Hematopoietic multipotent progenitor cell treated with erythropoietin and hydrocortisone succinate and interleukin-3 and kit ligand, for 8 days (in vitro differentiated cells): ENCODE measurements at regions not wholly inside any gene's neighbourhood (a gene's known extent, or its start where the extent isn't known, plus 50 kb on each side); places are given as distances from the start of the nearest gene placed in this dataset.

Source experiments
- DNase-seq: peaks from one replicate; pipeline ENCODE4 v3.0.0-alpha.2; 2015

DNA sequence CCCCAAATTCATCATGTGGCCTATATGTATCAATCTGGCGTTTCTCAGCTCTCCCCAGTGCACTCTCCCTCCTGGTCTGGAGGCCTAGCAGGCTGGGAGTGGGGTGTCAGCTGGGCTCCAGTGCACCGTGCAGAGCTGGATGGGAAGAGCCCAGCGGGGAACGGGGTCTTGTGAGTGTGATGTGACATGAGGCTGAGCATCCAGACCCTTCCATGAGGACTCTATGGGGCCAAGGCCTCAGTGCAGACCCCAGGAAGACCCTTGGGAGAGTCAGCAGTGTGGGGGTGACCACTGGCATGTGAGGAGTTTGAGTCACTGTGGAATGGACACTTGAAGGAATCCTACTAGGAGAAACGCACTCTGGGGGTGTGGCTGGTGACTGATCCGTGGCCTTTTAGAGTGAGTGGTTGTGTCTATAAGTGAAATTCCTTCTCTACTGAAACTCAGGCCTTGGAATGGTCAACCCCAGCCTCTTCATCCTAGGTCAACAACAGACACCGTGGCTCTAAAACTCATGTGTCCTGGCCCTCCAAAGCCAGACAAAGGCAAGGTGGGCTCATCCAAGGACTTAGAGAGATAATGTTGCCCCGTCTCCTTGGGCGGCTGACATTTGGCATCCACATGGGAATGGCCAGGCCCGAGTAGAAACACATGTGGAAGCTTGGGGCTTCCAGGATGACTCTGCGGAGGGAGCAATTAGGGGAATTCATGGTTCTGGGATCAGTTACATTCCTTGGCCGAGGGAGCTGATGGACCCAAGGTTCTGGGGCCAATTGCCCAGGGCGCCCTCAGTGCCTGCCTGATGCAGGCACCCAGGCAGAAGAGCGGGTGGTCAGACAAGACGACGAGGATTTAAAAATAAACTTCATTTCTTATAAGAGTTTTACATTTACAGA lies 156.0 kb upstream of the TWIST2 start:
- no peak for DNase-seq

DNA sequence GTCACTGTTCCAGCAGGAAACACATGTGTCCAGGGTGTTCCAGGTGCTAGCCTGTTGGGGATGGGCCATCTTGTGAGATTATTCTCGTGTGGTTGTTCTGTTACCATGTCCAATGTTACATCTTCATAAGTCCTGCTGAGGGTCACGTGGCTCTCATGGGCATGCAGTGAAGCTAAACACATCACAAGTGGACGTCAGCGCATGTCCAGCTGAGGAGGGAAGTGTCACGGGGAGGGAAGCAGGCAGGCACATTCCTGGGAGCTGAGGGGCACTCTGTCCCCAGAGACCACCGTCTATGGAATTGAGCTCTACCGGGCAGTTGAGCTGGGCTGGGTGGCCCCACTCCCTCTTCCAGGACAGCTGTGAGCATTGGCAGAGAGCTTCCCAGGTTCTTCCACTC lies 155.3 kb upstream of the TWIST2 start:
- no peak for DNase-seq

DNA sequence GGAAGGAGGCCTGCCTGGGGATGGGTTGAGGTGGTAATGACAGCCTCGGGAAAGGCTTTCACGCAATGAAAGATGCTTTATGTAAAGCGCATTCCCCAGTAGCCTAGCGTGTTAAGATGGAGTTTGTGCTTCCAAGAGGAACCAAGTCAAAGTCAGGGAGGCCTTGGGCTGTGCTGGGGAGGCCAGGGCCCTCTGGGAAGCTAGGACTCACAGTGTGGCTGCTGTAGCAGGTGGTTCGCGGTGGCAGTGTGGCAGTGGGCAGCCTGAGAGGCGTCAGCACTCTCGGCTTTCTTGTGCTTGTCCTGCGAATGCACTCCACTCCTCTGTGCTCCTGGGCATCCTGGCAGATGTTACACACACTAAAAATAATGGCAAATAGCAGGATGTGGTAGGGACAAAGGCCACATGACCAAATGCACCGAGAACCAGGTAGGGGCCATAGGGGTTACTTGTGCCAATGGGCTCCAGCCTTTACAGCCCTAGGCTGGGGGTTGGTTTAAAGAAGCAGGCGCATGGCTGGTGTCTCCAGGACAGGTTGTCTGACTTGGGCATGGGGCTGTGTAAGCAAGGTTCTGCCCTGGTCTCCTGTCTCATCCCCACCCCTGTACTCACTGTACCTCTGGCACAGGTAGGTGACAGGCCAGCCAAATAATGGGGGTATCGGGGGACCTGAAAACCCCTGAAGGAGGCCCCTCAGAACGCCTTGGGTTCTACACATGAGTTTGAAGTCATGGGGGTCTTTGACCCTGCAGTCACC lies 154.4 kb upstream of the TWIST2 start:
- DNase-seq = no peak

DNA sequence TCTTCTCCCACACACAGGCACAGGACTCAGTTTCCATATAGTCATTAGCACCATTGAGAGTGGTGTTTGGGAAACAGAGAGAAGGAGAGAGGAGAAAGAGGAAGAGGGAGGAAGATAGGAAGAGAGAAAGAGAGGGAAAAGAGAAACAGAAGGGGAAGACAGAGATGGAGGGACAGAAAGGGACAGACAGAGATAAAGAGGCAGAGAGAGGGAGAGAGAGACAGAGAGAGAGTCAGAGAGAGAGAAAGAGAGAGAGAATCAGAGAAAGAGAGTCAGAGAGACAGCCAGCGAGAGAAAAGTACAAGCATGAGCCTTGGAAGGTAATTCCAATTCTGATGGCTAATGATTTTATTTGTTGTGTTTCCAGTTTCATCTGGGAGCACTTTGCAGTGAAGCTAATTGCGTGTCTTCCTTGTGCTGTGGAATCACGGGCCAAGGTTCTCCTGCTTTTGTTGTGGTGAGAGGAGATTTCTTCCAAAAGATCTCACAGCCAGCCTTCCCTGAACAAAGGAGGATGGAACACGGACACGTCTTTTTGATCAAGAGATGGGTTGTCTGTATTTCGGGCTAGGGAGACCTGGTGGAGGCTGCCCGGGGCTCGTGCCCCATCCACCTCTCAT lies 153.6 kb upstream of the TWIST2 start:
- no peak for DNase-seq

DNA sequence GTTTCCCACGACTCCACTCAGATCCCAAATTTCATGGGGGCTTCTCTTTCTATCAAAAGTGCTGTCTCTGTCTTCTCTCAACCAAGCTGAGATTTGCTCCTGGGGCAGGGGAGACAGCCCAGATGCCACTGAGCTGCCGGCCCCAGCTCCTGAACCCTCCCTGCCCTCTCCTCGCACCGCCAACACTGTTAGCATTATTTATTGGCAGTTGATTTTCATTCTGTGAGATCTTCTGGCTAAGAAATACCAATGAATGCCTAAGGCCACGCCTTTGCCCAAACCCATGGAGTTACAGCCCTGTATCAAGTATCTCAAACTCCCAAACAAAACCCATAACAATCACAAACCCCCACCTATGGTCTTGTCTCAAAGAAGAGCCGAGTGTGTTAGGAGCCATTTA lies 153.0 kb upstream of the TWIST2 start:
- DNase-seq = no peak

DNA sequence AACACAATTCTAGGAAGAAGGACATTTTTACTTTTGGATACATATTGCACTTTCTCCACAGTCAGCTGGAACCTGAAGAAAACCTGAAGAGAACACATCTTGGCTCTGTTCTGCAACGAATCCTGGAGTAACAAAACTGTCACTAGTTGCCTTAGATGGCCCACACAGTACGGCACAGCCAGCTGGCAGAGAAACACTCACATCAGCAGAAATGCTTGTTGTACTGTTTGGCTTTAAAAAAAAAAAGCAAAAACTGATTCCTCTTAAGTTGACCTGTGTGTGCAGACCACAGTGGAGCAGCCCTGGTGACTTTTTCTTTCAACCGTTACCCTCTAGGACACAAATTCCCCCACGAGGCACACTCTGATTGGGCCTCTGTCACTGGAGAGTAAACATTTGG lies 152.3 kb upstream of the TWIST2 start:
- DNase-seq = no peak

DNA sequence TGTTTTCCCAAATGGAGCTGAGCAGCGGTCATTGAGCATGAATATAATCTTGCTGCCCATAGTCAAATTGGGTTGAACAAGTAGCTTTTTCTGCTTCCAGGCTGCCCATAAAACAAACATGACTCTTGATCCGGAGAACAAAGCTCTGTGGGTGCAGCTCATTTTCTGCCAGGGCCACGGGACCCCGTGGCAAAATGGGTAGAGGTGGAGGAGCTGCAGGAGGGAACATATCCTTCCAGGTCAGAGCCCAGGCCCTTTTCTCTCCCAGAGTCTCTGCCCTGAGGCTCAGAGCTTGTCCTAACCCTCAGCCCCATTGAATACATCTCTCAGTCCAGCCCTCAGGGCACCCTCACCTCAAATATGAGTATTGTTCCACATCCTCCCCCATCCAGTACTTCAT lies 151.6 kb upstream of the TWIST2 start:
- no peak for DNase-seq

DNA sequence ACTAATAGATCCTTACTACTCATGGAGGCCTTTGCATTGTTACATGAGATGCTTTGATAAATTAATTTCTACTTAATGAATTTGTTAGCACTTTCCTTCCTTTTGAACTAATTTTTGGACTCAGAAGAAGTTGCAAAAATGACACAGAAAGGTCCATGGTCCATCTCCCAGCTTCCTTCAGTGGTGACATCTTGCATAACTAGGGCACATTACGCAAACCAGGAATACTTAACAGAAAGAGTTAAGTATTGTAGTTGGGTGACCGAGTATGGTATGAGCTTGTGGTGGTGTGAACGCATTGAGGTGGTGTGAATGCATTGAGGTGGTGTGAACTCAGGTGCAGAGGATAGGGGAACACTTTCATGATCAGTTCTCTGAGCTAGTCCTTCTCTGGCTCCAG lies 151.1 kb upstream of the TWIST2 start:
- DNase-seq = no peak

DNA sequence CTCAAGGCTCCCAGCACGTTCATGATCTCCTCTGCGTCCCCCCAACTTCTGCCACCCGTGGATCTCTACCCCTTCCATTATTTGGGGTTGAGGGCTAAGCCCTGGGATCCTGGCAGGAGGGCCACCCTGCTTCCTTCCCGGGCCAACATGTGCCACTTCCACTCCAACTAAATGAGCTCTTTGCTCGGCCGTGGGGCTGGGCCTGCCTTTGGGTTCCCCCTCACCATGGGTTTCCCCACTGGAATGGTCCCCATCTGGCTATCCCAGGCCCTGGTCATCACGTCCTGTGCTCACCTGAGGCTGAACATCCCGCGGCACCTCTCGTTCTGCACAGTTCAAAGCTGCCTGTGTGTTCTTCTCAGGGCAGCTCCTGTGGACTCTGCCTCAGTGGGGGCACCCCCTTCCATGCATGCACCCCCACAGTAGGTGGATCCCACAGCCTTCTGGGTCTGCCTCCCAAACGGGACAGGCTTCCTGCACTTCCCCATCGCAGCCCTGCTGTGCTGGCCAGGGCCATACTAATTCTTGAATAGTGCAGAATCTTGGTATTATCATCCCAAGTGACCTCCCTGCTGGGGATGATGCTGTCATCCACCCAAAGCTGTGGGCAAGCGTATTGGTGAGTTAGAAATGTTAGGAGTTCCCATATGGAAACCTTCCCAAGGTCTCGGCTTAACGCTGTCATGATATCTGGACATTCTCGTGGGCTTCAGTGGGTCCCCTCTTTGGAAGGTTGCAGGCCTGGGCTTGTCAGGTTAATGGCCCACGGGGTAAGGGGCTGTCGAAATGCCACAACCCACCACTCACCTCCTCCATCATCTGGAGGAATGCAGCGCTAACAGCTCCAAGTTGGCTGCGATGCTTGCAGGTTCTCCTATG lies 150.5 kb upstream of the TWIST2 start:
- DNase-seq = no peak

DNA sequence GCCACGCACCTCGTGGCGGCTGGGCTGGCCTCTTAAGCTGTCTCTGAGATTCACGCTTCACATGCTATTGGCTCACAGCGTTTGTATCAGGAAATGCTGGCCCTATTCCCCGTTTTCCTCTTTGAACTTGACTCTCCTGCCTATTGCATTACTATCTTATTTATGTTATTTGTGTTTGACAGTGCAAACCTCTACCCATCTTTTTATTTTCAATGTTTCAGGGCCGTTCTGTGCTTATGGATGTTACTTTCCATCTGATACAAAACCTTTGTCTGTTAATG lies 149.9 kb upstream of the TWIST2 start:
- no peak for DNase-seq

DNA sequence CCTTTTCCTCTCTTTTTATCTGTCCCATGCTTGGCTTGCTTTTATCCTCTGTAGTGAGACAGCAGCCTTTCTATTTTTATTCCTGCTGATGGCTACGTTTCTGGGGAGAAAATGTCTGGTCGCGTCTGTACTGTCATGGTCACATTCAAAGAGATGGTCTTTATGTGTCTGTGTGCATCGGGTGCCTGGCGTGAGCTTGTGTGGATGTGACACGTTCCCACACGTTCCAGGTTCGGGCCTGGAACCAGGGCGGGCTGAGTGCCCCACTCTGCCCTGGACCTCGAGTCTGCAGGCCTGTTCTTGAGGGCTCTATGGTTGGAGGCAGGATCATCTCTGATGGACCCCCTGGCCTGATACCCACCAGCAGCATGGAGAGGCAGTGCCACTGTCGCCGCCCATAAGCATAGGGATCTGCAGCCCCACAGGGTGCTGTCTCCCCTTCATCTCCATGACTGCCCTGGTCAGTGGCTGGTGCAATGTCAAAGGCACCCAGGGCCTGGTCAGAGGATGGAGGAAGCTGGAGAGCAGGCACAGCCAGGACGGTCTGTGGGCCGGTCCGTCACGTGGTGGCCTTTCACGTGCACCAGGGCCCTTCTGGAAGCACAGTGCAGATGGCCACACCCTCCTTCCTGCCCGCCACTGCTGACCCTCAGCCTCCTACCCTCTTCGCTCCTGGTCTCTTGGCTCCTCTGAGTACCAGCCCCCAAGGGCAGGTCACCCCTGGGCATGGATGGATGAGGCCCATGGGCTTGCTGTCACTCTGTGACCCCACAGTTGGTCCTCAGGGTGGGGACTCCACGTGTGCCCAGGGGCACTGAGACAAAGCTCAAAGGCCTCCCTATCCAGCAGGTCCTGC lies 149.2 kb upstream of the TWIST2 start:
- DNase-seq = no peak

DNA sequence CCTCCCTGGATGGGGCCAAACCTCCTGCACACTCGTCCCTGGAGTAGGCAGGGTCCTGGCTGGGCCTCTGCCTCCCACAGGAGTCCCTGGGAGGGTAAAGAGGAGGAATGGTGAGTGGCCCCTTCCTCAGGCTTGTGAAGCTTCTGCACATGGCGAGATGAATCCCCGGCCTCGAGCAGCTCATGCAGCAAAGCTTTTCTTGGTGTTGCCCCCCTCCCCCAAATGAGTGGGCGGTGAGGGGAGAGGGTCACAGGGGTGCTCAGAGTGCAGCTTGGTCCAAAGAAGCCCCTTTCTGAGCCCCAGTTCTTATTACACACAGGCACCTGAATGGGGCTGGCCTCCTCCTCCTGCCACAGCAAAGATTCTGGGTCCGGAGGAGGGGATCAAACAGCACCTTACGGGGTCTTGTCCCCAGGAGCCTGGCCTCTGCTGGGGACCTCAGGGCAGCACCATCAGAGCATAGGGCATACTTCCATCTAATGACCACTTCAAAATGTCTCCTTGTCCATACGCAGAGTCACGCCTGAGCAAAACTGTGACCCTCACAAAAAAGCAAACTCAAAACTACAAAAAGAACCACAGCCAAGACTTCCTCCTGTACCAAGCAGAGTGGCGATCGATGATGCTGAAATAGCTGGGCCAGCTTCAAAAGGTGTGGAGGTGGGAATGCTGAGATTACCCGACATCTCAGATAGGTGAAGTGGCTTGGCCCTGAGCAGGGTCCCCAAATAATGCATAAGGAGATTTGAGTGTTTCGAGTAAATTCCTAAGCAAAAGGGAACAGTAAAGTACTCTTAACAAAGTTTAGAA lies 148.4 kb upstream of the TWIST2 start:
- DNase-seq = no peak

DNA sequence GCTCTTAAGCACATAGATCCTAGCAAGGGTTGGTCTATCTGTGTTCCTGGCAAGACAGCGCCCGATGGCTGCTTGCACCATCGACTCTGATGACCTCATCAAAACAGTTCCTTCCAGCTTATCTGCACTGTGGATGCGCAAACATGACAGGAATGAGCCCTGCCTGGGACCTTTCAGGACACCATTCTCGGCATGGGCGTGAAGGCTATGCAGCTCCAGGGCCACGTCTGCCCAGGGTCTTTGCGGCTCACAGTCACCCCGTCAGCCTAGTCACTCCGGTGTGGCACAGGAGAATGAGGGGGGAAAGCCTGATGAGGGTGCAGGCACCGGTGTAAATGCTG lies 147.8 kb upstream of the TWIST2 start:
- no peak for DNase-seq

DNA sequence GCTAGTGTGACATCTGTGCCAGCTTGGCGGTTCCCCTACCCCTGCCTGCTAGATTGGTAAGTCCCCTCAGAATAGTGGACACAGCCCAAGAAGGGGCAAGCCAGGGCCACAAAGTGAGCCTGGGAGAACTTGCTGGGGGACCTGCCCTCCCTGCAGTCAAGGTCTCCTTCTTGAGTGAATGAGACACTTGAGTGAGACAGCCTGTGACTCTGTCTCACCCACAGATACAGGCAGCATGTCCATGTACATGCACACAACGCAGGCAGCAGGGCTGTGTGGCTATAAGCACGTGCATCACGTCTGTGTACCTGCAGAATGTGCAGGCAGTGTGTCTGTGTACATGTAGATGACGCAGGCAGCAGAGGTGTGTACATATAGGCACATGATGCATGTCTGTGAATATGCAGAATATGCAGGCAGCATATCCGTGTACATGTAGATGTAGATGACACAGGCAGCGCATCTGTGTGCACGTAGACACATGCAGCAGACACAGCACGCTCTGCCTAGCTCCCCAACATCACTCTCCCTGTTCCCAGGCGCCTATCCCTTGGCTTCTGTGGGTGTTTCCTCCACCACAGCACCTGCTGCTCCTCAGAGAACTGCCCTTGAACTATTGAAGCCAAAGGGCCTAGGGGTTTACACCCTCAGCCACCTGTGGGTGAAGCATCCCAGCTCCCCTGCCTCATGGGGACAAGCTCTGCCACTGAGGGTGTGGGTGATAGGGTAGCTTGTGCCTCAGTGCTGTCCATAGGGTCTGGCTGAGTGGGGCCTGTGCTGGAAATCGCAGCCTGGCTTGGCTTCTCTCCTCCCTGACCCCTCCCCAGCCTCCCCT lies 147.2 kb upstream of the TWIST2 start:
- DNase-seq = no peak

DNA sequence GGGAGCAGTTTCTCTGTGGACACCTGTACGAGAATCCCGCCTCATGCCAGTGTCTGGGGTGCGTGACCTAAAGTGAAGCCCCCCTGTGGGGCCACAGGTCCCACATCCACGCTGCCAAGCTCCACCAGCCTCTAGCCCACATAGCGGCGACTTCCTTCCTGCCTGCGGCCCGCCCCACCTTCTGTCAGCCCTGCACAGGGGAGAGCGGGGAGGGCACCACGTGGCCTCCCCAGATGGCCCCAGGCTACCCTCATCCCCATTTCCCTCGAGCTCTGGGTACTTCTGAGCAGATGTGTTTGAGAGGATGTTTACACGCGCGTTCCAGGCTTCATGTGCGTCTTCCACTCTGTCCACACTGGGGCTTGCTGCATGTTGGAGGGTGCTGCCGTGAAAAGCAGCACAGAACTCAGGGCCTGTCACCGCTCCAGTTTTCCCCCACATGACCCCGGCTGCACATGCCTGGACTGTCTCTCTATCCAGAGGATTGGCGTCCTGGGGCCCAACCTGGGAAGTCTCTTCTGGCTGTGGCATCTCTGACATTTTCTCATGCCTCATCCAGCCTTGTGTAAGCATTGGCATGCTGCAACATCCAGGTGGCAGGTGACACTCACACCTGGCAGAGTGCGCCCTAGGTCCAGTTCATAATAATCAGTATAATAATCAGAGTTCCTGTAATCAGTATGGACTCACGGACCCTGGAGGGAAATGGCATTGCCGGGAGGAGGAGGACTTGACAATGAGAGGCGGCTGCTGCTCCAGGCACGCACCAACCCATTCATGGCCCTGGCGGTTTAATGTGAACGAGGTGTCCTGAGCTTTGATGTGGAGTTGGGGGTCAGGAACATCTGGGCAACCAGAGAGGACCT lies 146.3 kb upstream of the TWIST2 start:
- DNase-seq = no peak

DNA sequence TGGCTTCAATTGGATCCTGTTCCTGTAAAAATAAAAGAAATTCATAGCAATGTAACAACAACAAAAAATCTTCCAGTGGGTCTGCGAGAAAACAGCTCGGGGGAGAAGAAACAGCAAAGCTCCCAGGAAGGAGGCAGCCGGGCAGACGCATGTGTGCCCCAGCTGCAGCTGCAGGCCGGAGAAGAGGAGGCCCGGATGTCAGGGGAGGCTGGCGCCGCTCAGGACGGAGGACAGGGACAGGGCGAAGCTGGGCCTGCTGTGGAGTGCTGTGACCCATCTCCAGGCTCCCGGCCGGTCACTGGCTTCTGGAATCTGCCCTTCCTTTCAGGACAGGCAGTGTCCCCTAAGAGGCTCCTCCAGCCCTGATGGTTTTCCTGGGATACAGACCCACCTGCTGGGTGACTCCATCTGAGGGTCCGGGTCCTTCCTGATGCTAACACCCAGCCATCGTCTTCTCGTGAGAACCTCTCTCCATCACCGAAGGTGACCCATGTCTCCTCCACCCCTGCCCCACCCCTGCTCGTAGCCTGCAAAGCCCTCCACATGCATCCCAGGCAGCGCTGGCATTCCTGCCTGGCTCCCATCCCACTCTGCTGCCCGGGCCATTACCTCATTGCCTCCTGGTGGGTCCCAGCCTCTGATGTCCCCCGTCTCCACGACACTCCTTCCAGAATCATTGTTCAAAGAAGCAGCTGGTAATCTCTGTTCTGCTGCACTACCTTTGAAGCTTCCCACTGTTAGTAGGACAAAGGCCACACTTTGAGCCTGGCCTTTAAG lies 145.4 kb upstream of the TWIST2 start:
- no peak for DNase-seq

DNA sequence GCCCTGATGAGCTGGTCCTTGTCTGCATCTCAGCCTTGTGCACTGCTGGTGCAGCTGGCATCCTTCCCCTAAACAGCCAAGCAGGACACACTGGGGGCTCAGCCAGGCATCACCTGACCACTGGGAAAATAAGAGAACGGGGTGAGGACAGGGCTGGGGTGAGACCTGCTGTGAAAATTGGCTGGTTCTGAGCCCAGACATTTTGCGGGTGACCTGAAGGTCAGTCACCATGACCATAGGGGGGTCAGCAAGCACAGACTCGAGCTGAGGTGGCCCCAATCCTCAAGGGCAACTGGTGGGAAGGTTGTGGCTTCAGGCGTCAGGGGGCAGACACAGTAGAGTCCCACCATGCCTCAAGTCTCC lies 144.9 kb upstream of the TWIST2 start:
- no peak for DNase-seq

DNA sequence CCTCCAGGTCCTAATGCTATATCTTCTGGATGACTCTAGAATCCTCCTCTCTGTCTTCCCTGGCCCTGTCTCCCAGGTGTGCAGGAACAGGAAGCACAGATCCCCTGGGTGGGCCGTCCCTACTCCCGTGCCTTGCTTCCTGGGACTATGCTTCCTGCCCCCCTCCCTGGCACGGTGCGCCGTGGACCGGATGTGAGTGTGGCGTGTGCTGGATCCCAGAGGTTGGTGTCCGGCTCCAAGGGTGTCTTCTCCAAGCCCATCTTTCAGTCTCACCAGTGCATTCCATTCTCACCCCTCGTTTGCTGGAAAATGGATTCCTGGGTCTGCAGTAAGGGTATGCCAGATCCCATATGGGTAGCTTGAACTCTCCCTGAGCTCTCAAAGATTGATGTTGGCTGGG lies 144.4 kb upstream of the TWIST2 start:
- no peak for DNase-seq
